Nephron (organoid): ENCODE measurements at regions not wholly inside any gene's neighbourhood (a gene's known extent, or its start where the extent isn't known, plus 50 kb on each side); places are given as distances from the start of the nearest gene placed in this dataset.

Experiments
- H3K27ac Mint-ChIP-seq, 3 experiments: 2 replicates each; pipeline ENCODE4 v1.8.0; 2020; ENCODE audit warnings: mixed read lengths in 3 of 3, mild to moderate bottlenecking in 2 of 3, moderate library complexity in 1 of 3
- H3K27me3 Mint-ChIP-seq: 2 replicates; pipeline ENCODE4 v1.8.0; 2021; ENCODE audit warnings: low read depth, mild to moderate bottlenecking, moderate library complexity, mixed read lengths
- H3K36me3 Mint-ChIP-seq: 2 replicates; pipeline ENCODE4 v1.8.0; 2020; ENCODE audit warnings: low read depth, mixed read lengths
- H3K4me1 Mint-ChIP-seq: 2 replicates; pipeline ENCODE4 v1.8.0; 2020; ENCODE audit warnings: mixed read lengths
- H3K4me3 Mint-ChIP-seq, 3 experiments: 2 replicates each; pipeline ENCODE4 v1.8.0; 2020; ENCODE audit warnings: mild to moderate bottlenecking in 3 of 3, mixed read lengths in 3 of 3, moderate library complexity in 2 of 3
- H3K9me3 Mint-ChIP-seq: 2 replicates; pipeline ENCODE4 v1.8.0; 2020; ENCODE audit warnings: mixed read lengths
- CTCF ChIP-seq, 3 experiments: fragments of 200-600 bp; sonication (generic); IDR thresholded peaks; one replicate each; pipeline ENCODE4 v1.5.0; 2021; ENCODE audit warnings: antibody characterized with exemption in 3 of 3; ENCODE audit not compliant: unreplicated experiment in 3 of 3

- Mint-ChIP-seq H3K27me3 (no peaks in the 10 kb centered on the region), H3K36me3 (no peaks in the 10 kb centered on the region), H3K4me1 (no peaks in the 10 kb centered on the region), H3K4me3 (no peak overlapping the region), H3K27ac (no peak overlapping the region), H3K9me3 (no peaks in the 10 kb centered on the region)
- TF ChIP-seq CTCF (IDR thresholded peaks at IDR 0.05; ENCODE audit: unreplicated experiment in 3 of 3) = no peak
These were observed 129.2 kb downstream of the NUF2 start for GRCh38 chr1:163450986-163451385.

- Mint-ChIP-seq H3K36me3 (no peaks in the 10 kb centered on the region), H3K27me3 (no peaks in the 10 kb centered on the region), H3K4me3 (no peak overlapping the region), H3K27ac (no peak overlapping the region), H3K4me1 (no peaks in the 10 kb centered on the region), H3K9me3 (no peaks in the 10 kb centered on the region)
- TF ChIP-seq CTCF (IDR thresholded peaks at IDR 0.05; ENCODE audit: unreplicated experiment in 3 of 3) = no peak
These were observed 137.8 kb downstream of the NUF2 start for GRCh38 chr1:163459539-163459938.

- H3K36me3 Mint-ChIP-seq = no peaks in the 10 kb centered on the region
- H3K27me3 Mint-ChIP-seq = no peaks in the 10 kb centered on the region
- H3K4me3 Mint-ChIP-seq = no peak overlapping the region
These were observed 145.5 kb downstream of the NUF2 start for GRCh38 chr1:163467289-163467688.

GRCh38 chr1:163471779-163472650 lies 150.3 kb downstream of the NUF2 start:
- Mint-ChIP-seq H3K27ac (peak overlapping the region; percentile 60 to 82 (median 61)), H3K27me3 (no peaks in the 10 kb centered on the region), H3K36me3 (no peaks in the 10 kb centered on the region), H3K4me3 (peak overlapping the region; percentile 0 to 3 (median 1)), H3K4me1 (peaks cover 12% of the 10 kb centered on the region), H3K9me3 (no peaks in the 10 kb centered on the region)
- TF ChIP-seq CTCF (IDR thresholded peaks at IDR 0.05; ENCODE audit: unreplicated experiment in 3 of 3) = no peak

More at GRCh38 chr1:163467289-163467688, 145.5 kb downstream of the NUF2 start:
- Mint-ChIP-seq H3K9me3 (no peaks in the 10 kb centered on the region), H3K4me1 (peaks cover 6% of the 10 kb centered on the region), H3K27ac (no peak overlapping the region)
- TF ChIP-seq CTCF (IDR thresholded peaks at IDR 0.05; ENCODE audit: unreplicated experiment in 3 of 3) = no peak

GRCh38 chr1:163472651-163473248 lies 151.0 kb downstream of the NUF2 start:
- no peaks in the 10 kb centered on the region for H3K36me3 Mint-ChIP-seq
- peak overlapping the region in 1 of 3 experiments; percentile 8 for H3K4me3 Mint-ChIP-seq
- H3K27ac Mint-ChIP-seq = peak overlapping the region; percentile 60 to 82 (median 61)
- peaks cover 12% of the 10 kb centered on the region for H3K4me1 Mint-ChIP-seq
- H3K9me3 Mint-ChIP-seq = no peaks in the 10 kb centered on the region
- no peaks in the 10 kb centered on the region for H3K27me3 Mint-ChIP-seq
- no peak for TF ChIP-seq CTCF (IDR thresholded peaks at IDR 0.05; ENCODE audit: unreplicated experiment in 3 of 3)
